Sigmoid colon (tissue), 6 donors: ENCODE measurements at regions not wholly inside any gene's neighbourhood (a gene's known extent, or its start where the extent isn't known, plus 50 kb on each side); places are given as distances from the start of the nearest gene placed in this dataset.

Experiments used
- DNase-seq: peaks from one replicate; pipeline ENCODE4 v3.0.0-alpha.2; 2019
- H3K27ac ChIP-seq, 4 donors: fragments of 200-600 bp; sonication (generic); one replicate each; pipeline ENCODE4 v1.5.1; 2016 to 2019; ENCODE audit warnings: mild to moderate bottlenecking in 1 of 4
- H3K27me3 ChIP-seq, 3 donors: fragments of 200-600 bp; sonication (generic); one replicate each; pipeline ENCODE4 v1.5.1; 2019; ENCODE audit warnings: mild to moderate bottlenecking in 1 of 3
- H3K36me3 ChIP-seq, 4 donors: fragments of 200-600 bp; sonication (generic); one replicate each; pipeline ENCODE4 v1.5.1; 2016 to 2019
- H3K4me1 ChIP-seq, 4 donors: fragments of 200-600 bp; sonication (generic); one replicate each; pipeline ENCODE4 v1.5.1; 2017 to 2019
- H3K4me3 ChIP-seq, 4 donors: fragments of 200-600 bp; sonication (generic); one replicate each; pipeline ENCODE4 v1.5.1; 2017 to 2019; ENCODE audit warnings: mild to moderate bottlenecking in 2 of 4, moderate library complexity in 1 of 4
- H3K9me3 ChIP-seq, 4 donors: fragments of 200-600 bp in 3 of 4; sonication (generic) in 3 of 4; one replicate each; pipeline versions ENCODE4 v1.5.1 to v1.6.1; 2013 to 2019
- CTCF ChIP-seq, 4 experiments: fragments of 450-650 bp in 3 of 4; fragments of 200-600 bp in 1 of 4; IDR thresholded peaks; one replicate each; pipeline ENCODE4 v1.5.1; 2016 to 2019; ENCODE audit warnings: antibody characterized with exemption in 4 of 4, mild to moderate bottlenecking in 3 of 4, moderate library complexity in 2 of 4
- EP300 ChIP-seq, 4 donors: sonication (generic); formaldehyde crosslinking; IDR thresholded peaks; one replicate each; pipeline ENCODE4 v1.6.1; 2017; ENCODE audit warnings: antibody characterized with exemption in 4 of 4
- POLR2A ChIP-seq, 2 donors: fragments of 450-650 bp; IDR thresholded peaks; one replicate each; pipeline ENCODE4 v1.6.1; 2016; ENCODE audit warnings: antibody characterized with exemption in 2 of 2, mild to moderate bottlenecking in 2 of 2, moderate library complexity in 2 of 2
- POLR2AphosphoS5 ChIP-seq, 4 donors: sonication (generic); formaldehyde crosslinking; IDR thresholded peaks; one replicate each; pipeline ENCODE4 v1.6.1; 2017; ENCODE audit warnings: antibody characterized with exemption in 4 of 4
- WGBS, 2 donors: extraction: QIAGEN DNeasy Blood & Tissue Kit; methylation state at CpG; one replicate each; pipeline ENCODE4 v1.1.7; 2013; 5-methylcytosine and 5-hydroxymethylcytosine counted together
- intact Hi-C: fragments of 100-400 bp; cut with DNase I; formaldehyde crosslinking; loops from one replicate; pipeline ENCODE4 v1.15.1; 2023
- donor health status: healthy with polysubstance abuse.
- donor health status: healthy.

- no peak for TF ChIP-seq CTCF (IDR thresholded peaks at IDR 0.05)
- TF ChIP-seq EP300 (IDR thresholded peaks at IDR 0.05): no peak
- TF ChIP-seq POLR2A (IDR thresholded peaks at IDR 0.05): no peak
- no peak for TF ChIP-seq POLR2AphosphoS5 (IDR thresholded peaks at IDR 0.05)
- no peaks in the 10 kb centered on the region for H3K36me3 ChIP-seq
- no peak overlapping the region for H3K4me3 ChIP-seq
- no peaks in the 10 kb centered on the region for H3K9me3 ChIP-seq
- DNase-seq: no peak
- H3K4me1 ChIP-seq: no peaks in the 10 kb centered on the region
- 78 to 80% methylated on average over 5 of the region's 5 CpGs for WGBS, 2 donors
- intact Hi-C loops: no loop called here
- no peaks in the 10 kb centered on the region for H3K27me3 ChIP-seq
- no peak overlapping the region for H3K27ac ChIP-seq
Measured at GRCh38 chr1:101728029-101728428, 268.7 kb downstream of the OLFM3 start.

- intact Hi-C loops: no loop called here
- H3K9me3 ChIP-seq: no peaks in the 10 kb centered on the region
- no peak for TF ChIP-seq CTCF (IDR thresholded peaks at IDR 0.05)
- TF ChIP-seq POLR2AphosphoS5 (IDR thresholded peaks at IDR 0.05): no peak
- TF ChIP-seq POLR2A (IDR thresholded peaks at IDR 0.05): no peak
- TF ChIP-seq EP300 (IDR thresholded peaks at IDR 0.05): no peak
- no peak overlapping the region for H3K4me3 ChIP-seq
- H3K27ac ChIP-seq: no peak overlapping the region
- no peaks in the 10 kb centered on the region for H3K36me3 ChIP-seq
- no peaks in the 10 kb centered on the region for H3K4me1 ChIP-seq
- 93 to 96% methylated on average over 2 of the region's 2 CpGs for WGBS, 2 donors
- H3K27me3 ChIP-seq: no peaks in the 10 kb centered on the region
- no peak for DNase-seq
Measured at GRCh38 chr1:101730559-101730958, 266.2 kb downstream of the OLFM3 start.

- 21 to 67% methylated on average over 2 of the region's 2 CpGs for whole genome bisulfite sequencing, 2 donors
- TF ChIP-seq CTCF (IDR thresholded peaks at IDR 0.05) (no peak), POLR2AphosphoS5 (IDR thresholded peaks at IDR 0.05) (no peak), EP300 (IDR thresholded peaks at IDR 0.05) (no peak), POLR2A (IDR thresholded peaks at IDR 0.05) (no peak)
- intact Hi-C loops: no loop called here
Measured at GRCh38 chr1:101732261-101732660, 264.5 kb downstream of the OLFM3 start.

GRCh38 chr1:101733340-101733739 is 263.4 kb downstream of the OLFM3 start:
- no peaks in the 10 kb centered on the region for H3K4me1 ChIP-seq
- no peak overlapping the region for H3K27ac ChIP-seq
- no peaks in the 10 kb centered on the region for H3K27me3 ChIP-seq
- no peak overlapping the region for H3K4me3 ChIP-seq
- DNase-seq: no peak
- intact Hi-C loops: no loop called here
- H3K36me3 ChIP-seq: no peaks in the 10 kb centered on the region
- H3K9me3 ChIP-seq: no peaks in the 10 kb centered on the region
- no peak for TF ChIP-seq EP300 (IDR thresholded peaks at IDR 0.05)
- TF ChIP-seq POLR2A (IDR thresholded peaks at IDR 0.05): no peak
- no peak for TF ChIP-seq CTCF (IDR thresholded peaks at IDR 0.05)
- TF ChIP-seq POLR2AphosphoS5 (IDR thresholded peaks at IDR 0.05): no peak

More at GRCh38 chr1:101732261-101732660, 264.5 kb downstream of the OLFM3 start:
- DNase-seq: no peak
- Histone ChIP-seq H3K9me3 (no peaks in the 10 kb centered on the region), H3K27ac (no peak overlapping the region), H3K27me3 (no peaks in the 10 kb centered on the region), H3K36me3 (no peaks in the 10 kb centered on the region), H3K4me3 (no peak overlapping the region), H3K4me1 (no peaks in the 10 kb centered on the region)

GRCh38 chr1:101738475-101738874 is 258.3 kb downstream of the OLFM3 start:
- intact Hi-C loops: no loop called here
- Histone ChIP-seq H3K27ac (no peak overlapping the region), H3K4me3 (no peak overlapping the region), H3K27me3 (no peaks in the 10 kb centered on the region), H3K36me3 (no peaks in the 10 kb centered on the region), H3K4me1 (no peaks in the 10 kb centered on the region), H3K9me3 (no peaks in the 10 kb centered on the region)
- DNase-seq: no peak
- WGBS, 2 donors: 84 to 92% methylated on average over 1 of the region's 1 CpG
- TF ChIP-seq EP300 (IDR thresholded peaks at IDR 0.05) (no peak), POLR2AphosphoS5 (IDR thresholded peaks at IDR 0.05) (no peak), CTCF (IDR thresholded peaks at IDR 0.05) (no peak), POLR2A (IDR thresholded peaks at IDR 0.05) (no peak)
